ENCODE measurements at regions not wholly inside any gene's neighbourhood (a gene's known extent, or its start where the extent isn't known, plus 50 kb on each side); places are given as distances from the start of the nearest gene placed in this dataset.

DNA sequence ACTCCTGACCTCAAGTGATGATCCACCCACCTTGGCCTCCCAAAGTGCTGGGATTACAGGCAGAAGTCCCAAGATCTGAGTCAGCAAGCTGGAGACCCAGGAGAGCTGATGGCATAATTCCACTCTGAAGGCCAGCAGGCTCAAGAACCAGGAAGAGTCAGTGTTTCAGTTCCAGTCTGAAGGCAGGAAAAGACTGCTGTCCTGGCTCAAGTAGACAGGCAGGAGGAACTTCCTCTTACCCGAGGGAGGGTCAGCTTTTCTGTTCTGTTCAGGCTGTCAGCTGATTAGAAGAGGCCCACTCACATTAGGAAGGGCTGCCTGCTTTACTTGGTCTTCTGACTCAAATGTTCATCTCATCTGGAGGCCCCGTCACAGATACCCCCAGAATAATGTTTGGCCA lies 206.0 kb upstream of the MYL2 start:
- no peaks in the 10 kb centered on the region for H3K9me3 ChIP-seq
- H3K4me3 ChIP-seq = no peak overlapping the region
- TF ChIP-seq EP300 (IDR thresholded peaks at IDR 0.05) = peak in 1 of 2 donors; percentile 36
- TF ChIP-seq, protein P1, sequence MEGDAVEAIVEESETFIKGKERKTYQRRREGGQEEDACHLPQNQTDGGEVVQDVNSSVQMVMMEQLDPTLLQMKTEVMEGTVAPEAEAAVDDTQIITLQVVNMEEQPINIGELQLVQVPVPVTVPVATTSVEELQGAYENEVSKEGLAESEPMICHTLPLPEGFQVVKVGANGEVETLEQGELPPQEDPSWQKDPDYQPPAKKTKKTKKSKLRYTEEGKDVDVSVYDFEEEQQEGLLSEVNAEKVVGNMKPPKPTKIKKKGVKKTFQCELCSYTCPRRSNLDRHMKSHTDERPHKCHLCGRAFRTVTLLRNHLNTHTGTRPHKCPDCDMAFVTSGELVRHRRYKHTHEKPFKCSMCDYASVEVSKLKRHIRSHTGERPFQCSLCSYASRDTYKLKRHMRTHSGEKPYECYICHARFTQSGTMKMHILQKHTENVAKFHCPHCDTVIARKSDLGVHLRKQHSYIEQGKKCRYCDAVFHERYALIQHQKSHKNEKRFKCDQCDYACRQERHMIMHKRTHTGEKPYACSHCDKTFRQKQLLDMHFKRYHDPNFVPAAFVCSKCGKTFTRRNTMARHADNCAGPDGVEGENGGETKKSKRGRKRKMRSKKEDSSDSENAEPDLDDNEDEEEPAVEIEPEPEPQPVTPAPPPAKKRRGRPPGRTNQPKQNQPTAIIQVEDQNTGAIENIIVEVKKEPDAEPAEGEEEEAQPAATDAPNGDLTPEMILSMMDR (IDR thresholded peaks at IDR 0.05) = no peak
- no peaks in the 10 kb centered on the region for H3K27me3 ChIP-seq
- peak overlapping the region in 1 of 4 donors; percentile 43 for H3K27ac ChIP-seq
- 54 to 63% methylated on average over 2 of the region's 2 CpGs for WGBS, 2 donors
- no peaks in the 10 kb centered on the region for H3K36me3 ChIP-seq
- DNase-seq (ENCODE audit: low spot score in 2 of 2) = peak in 1 of 2 donors; percentile 13
- peaks cover 0 to 5% (median 0%) of the 10 kb centered on the region in 4 donors for H3K4me1 ChIP-seq

DNA sequence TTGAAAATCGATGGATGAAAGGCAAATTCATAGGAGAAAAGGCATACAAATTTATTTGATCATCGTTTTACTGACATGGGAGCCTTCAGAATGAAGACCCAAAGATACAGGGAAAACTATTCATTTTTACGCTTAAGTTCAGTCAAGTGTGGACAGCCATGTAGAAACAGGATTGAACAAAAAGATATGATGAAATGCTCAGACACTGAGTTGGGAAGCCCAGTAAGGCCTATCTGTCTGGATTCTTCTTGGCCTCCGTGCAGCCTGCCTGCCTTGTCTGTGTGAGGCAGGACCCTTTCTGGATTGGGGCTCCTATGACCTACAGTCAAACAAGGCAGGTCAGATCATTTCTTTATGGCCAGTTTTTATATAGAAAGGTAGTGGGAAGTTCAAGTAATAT lies 203.8 kb upstream of the MYL2 start:
- 87 to 89% methylated on average over 4 of the region's 4 CpGs for WGBS, 2 donors
- H3K27ac ChIP-seq = no peak overlapping the region
- no peak overlapping the region for H3K4me3 ChIP-seq
- DNase-seq (ENCODE audit: low spot score in 2 of 2) = no peak
- no peaks in the 10 kb centered on the region for H3K27me3 ChIP-seq
- no peaks in the 10 kb centered on the region for H3K36me3 ChIP-seq
- H3K9me3 ChIP-seq = no peaks in the 10 kb centered on the region
- TF ChIP-seq POLR2A (IDR thresholded peaks at IDR 0.05) (no peak), EP300 (IDR thresholded peaks at IDR 0.05) (no peak)
- TF ChIP-seq, protein P1 (IDR thresholded peaks at IDR 0.05) = no peak
- H3K4me1 ChIP-seq = peaks cover 0 to 5% (median 0%) of the 10 kb centered on the region in 4 donors

DNA sequence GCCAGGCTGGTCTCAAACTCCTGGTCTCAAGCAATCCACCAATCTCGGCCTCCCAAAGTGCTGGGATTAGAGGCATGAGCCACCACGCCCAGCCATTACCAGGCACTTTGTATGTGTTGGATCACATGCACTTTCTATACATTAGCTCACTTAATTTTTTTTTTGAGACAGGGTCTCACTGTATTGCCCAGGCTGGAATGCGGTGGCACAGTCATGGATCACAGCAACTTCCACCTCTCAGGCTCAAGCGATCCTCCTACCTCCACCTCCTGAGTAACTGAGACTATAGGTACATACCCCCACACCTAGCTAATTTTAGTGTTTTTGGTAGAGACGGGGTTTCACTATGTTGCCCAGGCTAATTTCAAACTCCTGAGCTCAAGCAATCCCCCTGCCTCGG lies 203.0 kb upstream of the MYL2 start:
- no peaks in the 10 kb centered on the region for H3K9me3 ChIP-seq
- TF ChIP-seq, protein P1 (IDR thresholded peaks at IDR 0.05) = no peak
- TF ChIP-seq EP300 (IDR thresholded peaks at IDR 0.05) (no peak), POLR2A (IDR thresholded peaks at IDR 0.05) (no peak)
- 93% methylated on average over 6 of the region's 6 CpGs for WGBS, 2 donors
- no peaks in the 10 kb centered on the region for H3K36me3 ChIP-seq
- H3K4me1 ChIP-seq = peaks cover 0 to 5% (median 0%) of the 10 kb centered on the region in 4 donors
- DNase-seq (ENCODE audit: low spot score in 2 of 2) = no peak
- H3K27ac ChIP-seq = no peak overlapping the region
- no peaks in the 10 kb centered on the region for H3K27me3 ChIP-seq
- no peak overlapping the region for H3K4me3 ChIP-seq

DNA sequence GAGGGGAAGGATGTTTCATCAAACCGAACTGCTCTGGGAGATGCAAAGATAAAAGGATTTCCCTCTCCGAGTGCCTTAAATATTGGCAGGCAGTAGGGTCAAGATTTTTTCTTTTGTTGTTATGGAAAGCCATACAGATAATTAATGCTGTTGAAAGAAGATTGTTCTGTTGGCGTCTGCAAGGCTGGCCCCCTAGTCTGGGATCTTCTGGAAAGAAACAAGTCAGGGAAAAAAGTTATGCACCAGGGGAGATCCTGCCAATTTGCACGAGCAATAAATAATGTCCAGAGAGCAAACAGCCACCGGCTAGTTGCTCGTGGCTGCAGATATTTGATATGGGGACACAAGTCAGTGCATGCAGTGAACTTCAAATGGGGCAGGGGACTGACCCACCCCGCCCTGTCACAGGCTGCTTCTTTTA lies 202.1 kb upstream of the MYL2 start:
- no peak for DNase-seq (ENCODE audit: low spot score in 2 of 2)
- Histone ChIP-seq H3K9me3 (no peaks in the 10 kb centered on the region), H3K27ac (no peak overlapping the region), H3K27me3 (no peaks in the 10 kb centered on the region), H3K4me3 (no peak overlapping the region), H3K36me3 (no peaks in the 10 kb centered on the region), H3K4me1 (peaks cover 0 to 5% (median 0%) of the 10 kb centered on the region in 4 donors)
- TF ChIP-seq EP300 (IDR thresholded peaks at IDR 0.05) (no peak), POLR2A (IDR thresholded peaks at IDR 0.05) (no peak)
- TF ChIP-seq, protein P1 (IDR thresholded peaks at IDR 0.05) = no peak
- 16 to 28% methylated on average over 7 of the region's 7 CpGs for WGBS, 2 donors

DNA sequence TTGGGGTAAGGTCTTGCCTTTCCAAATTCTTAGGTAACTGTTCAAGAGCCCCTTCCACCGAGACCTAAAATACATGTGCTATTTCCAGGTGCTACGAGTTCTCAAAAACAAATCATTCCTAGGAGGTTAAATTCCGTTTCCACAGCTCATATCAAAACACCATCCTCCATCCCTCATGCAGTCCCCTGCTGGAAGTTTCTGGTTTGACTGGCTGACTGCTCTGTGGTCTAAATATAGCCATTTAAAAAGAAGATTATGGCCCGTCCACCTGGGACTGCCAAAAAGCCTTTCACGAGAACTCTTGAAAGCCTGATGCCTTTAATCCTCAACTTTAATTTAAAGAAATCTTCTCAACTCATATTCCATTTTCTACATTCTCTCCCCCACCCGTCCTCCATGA lies 201.5 kb upstream of the MYL2 start:
- 46 to 49% methylated on average over 6 of the region's 6 CpGs for WGBS, 2 donors
- Histone ChIP-seq H3K27ac (no peak overlapping the region), H3K4me3 (no peak overlapping the region), H3K9me3 (peaks cover 0 to 6% (median 0%) of the 10 kb centered on the region in 4 donors), H3K27me3 (no peaks in the 10 kb centered on the region), H3K4me1 (peaks cover 0 to 5% (median 0%) of the 10 kb centered on the region in 4 donors), H3K36me3 (no peaks in the 10 kb centered on the region)
- TF ChIP-seq POLR2A (IDR thresholded peaks at IDR 0.05) = no peak
- TF ChIP-seq, protein P1 (IDR thresholded peaks at IDR 0.05) = no peak
- DNase-seq (ENCODE audit: low spot score in 2 of 2) = no peak
